ENCODE measurements at regions not wholly inside any gene's neighbourhood (a gene's known extent, or its start where the extent isn't known, plus 50 kb on each side); places are given as distances from the start of the nearest gene placed in this dataset.

GRCh38 chr2:11018651-11019185 lies 107.0 kb downstream of the KCNF1 start:
- no peak for DNase-seq

- no peak for DNase-seq
Measured at GRCh38 chr2:11019614-11020013, 107.9 kb downstream of the KCNF1 start.

GRCh38 chr2:11022064-11022463 lies 110.3 kb downstream of the KCNF1 start:
- DNase-seq: no peak

GRCh38 chr2:11022591-11023273 lies 111.0 kb downstream of the KCNF1 start:
- no peak for DNase-seq

- DNase-seq: no peak
Measured at GRCh38 chr2:11023326-11024258, 111.9 kb downstream of the KCNF1 start.

- no peak for DNase-seq
Measured at GRCh38 chr2:11024259-11024645, 112.5 kb downstream of the KCNF1 start.

GRCh38 chr2:11024687-11025086 lies 113.0 kb downstream of the KCNF1 start:
- DNase-seq: no peak

GRCh38 chr2:11026286-11026921 lies 114.7 kb downstream of the KCNF1 start:
- DNase-seq: no peak

- no peak for DNase-seq
Measured at GRCh38 chr2:11027195-11027594, 115.5 kb downstream of the KCNF1 start.

GRCh38 chr2:11028407-11028916 lies 116.7 kb downstream of the KCNF1 start:
- no peak for DNase-seq

GRCh38 chr2:11029136-11029535 lies 117.4 kb downstream of the KCNF1 start:
- DNase-seq: no peak

- DNase-seq: no peak
Measured at GRCh38 chr2:11030036-11030435, 118.3 kb downstream of the KCNF1 start.

- no peak for DNase-seq
Measured at GRCh38 chr2:11030909-11031308, 119.2 kb downstream of the KCNF1 start.

- DNase-seq: no peak
Measured at GRCh38 chr2:11031876-11032275, 120.1 kb downstream of the KCNF1 start.

- no peak for DNase-seq
Measured at GRCh38 chr2:11032396-11032795, 120.7 kb downstream of the KCNF1 start.

- DNase-seq: no peak
Measured at GRCh38 chr2:11033114-11033513, 121.4 kb downstream of the KCNF1 start.

GRCh38 chr2:11038641-11039040 lies 116.6 kb upstream of the SLC66A3 start:
- DNase-seq: no peak

GRCh38 chr2:11040992-11041391 lies 114.3 kb upstream of the SLC66A3 start:
- no peak for DNase-seq

- DNase-seq: no peak
Measured at GRCh38 chr2:11042841-11043240, 112.4 kb upstream of the SLC66A3 start.

GRCh38 chr2:11043245-11043644 lies 112.0 kb upstream of the SLC66A3 start:
- DNase-seq: no peak

GRCh38 chr2:11044201-11044600 lies 111.1 kb upstream of the SLC66A3 start:
- no peak for DNase-seq

- DNase-seq: no peak
Measured at GRCh38 chr2:11045294-11045693, 110.0 kb upstream of the SLC66A3 start.

GRCh38 chr2:11048335-11049008 lies 106.8 kb upstream of the SLC66A3 start:
- DNase-seq: no peak
